HepG2 (cell line): ENCODE measurements at regions not wholly inside any gene's neighbourhood (a gene's known extent, or its start where the extent isn't known, plus 50 kb on each side); places are given as distances from the start of the nearest gene placed in this dataset.

ENCODE experiments used
- ATAC-seq: fragments of 200-7000 bp; cut with Tn5 transposase; 3 replicates; pipeline ENCODE4 v1.9.1; 2020; ENCODE audit warnings: mild to moderate bottlenecking, moderate library complexity
- BruUV-seq: library from RNA; stranded (reverse); fragments of 400-500 nt; replicated peaks from 2 replicates; lab custom pipeline; 2021; lab: Mats Ljungman, UMichigan
- CTCF ChIA-PET: fragments of 300-600 bp; formaldehyde crosslinking; extraction: SDS; loops from one replicate; lab custom pipeline; 2021; ENCODE audit warnings: low total read pairs, inconsistent platforms, low intra/inter-chr PET ratio; lab: Yijun Ruan, JAX
- POLR2A ChIA-PET: fragments of 350-600 bp; sonication (Branson Sonifier 250); formaldehyde crosslinking; loops from one replicate; lab custom pipeline; 2020; ENCODE audit warnings: antibody characterized with exemption, inconsistent platforms; lab: Yijun Ruan, JAX
- DNase-seq: peaks from one replicate; pipeline ENCODE4 v3.0.0-alpha.2; 2015; ENCODE audit warnings: low spot score
- FAIRE-seq: peaks from 3 replicates; lab custom pipeline; 2011; peaks lifted over from hg19 to GRCh38; lab: Jason Lieb, UNC
- H2AFZ ChIP-seq: one replicate; pipeline ENCODE4 v1.6.1; 2011; ENCODE audit warnings: low read length, inconsistent platforms
- H3K27ac ChIP-seq: fragments of 300-600 bp; 3 replicates; pipeline ENCODE4 v1.8.0; 2011; ENCODE audit warnings: mixed run types, mild to moderate bottlenecking, mixed read lengths, low read length, inconsistent platforms; ENCODE audit not compliant: insufficient read depth; ENCODE audit errors: extremely low read length
- H3K27me3 ChIP-seq, 2 experiments: fragments of 200-600 bp in 1 of 2; 2 replicates in 1 of 2; 3 replicates in 1 of 2; pipeline versions ENCODE4 v1.6.0 to v1.8.0; 2011; ENCODE audit warnings: low read length in 2 of 2, mild to moderate bottlenecking in 2 of 2, moderate library complexity in 2 of 2, inconsistent platforms in 1 of 2; ENCODE audit not compliant: insufficient read depth in 2 of 2, control insufficient read depth in 1 of 2
- H3K36me3 ChIP-seq, 2 experiments: fragments of 200-600 bp in 1 of 2; replicated peaks in 1 of 2; 2 replicates in 1 of 2; 3 replicates in 1 of 2; pipeline versions ENCODE4 v1.5.1 to v1.8.0; 2011; ENCODE audit warnings: low read length in 2 of 2, inconsistent platforms in 1 of 2; ENCODE audit not compliant: insufficient read depth in 2 of 2, control insufficient read depth in 1 of 2
- H3K4me1 ChIP-seq: 2 replicates; pipeline ENCODE4 v1.5.1; 2012; ENCODE audit warnings: low read length, inconsistent platforms; ENCODE audit not compliant: insufficient read depth
- H3K4me2 ChIP-seq: 2 replicates; pipeline ENCODE4 v1.6.0; 2011; ENCODE audit warnings: low read depth, low read length, inconsistent platforms
- H3K4me3 ChIP-seq, 3 experiments: fragments of 200-600 bp in 1 of 3; sonication (generic), shearing (Covaris generic) in 1 of 3; replicated peaks in 1 of 3; 2 replicates each; pipeline ENCODE4 v1.5.1; 2011 to 2016; ENCODE audit warnings: low read length in 3 of 3, inconsistent platforms in 2 of 3, low read depth in 2 of 3, mild to moderate bottlenecking in 2 of 3, control low read depth in 1 of 3, mixed read lengths in 1 of 3; ENCODE audit not compliant: insufficient read depth in 1 of 3
- H3K79me2 ChIP-seq: one replicate; pipeline ENCODE4 v1.6.1; 2011; ENCODE audit warnings: low read length, inconsistent platforms; ENCODE audit not compliant: insufficient read depth
- H3K9ac ChIP-seq: 2 replicates; pipeline ENCODE4 v1.6.0; 2011; ENCODE audit warnings: mild to moderate bottlenecking, low read depth, low read length, inconsistent platforms; ENCODE audit not compliant: insufficient read depth
- H3K9me3 ChIP-seq: 2 replicates; pipeline ENCODE4 v1.5.1; 2012; ENCODE audit warnings: mild to moderate bottlenecking, low read length
- H4K20me1 ChIP-seq: 2 replicates; pipeline ENCODE4 v1.6.0; 2011; ENCODE audit warnings: inconsistent platforms, mild to moderate bottlenecking, low read length, moderate library complexity; ENCODE audit not compliant: insufficient read depth
- CEBPB ChIP-seq: IDR thresholded peaks from 2 replicates; pipeline ENCODE4 v1.6.1; 2011; ENCODE audit warnings: low read depth, low read length, improper control_type of control experiment, borderline replicate concordance
- KDM5B ChIP-seq: sonication (generic); formaldehyde crosslinking; IDR thresholded peaks from 2 replicates; pipeline ENCODE4 v1.4.0; 2020; ENCODE audit warnings: missing genetic modification reagents, mild to moderate bottlenecking, borderline replicate concordance
- MAZ ChIP-seq, 2 experiments: sonication (generic) in 1 of 2; formaldehyde crosslinking in 1 of 2; IDR thresholded peaks; 2 replicates each; pipeline versions ENCODE4 v1.5.0 to v1.6.1; 2012 to 2020; ENCODE audit warnings: low read depth in 2 of 2, mild to moderate bottlenecking in 2 of 2, borderline replicate concordance in 1 of 2, improper control_type of control experiment in 1 of 2, low read length in 1 of 2, missing genetic modification reagents in 1 of 2, moderate library complexity in 1 of 2
- NFATC3 ChIP-seq: sonication (generic); formaldehyde crosslinking; IDR thresholded peaks from 2 replicates; pipeline ENCODE4 v1.5.1; 2020; ENCODE audit warnings: mild to moderate bottlenecking, missing genetic modification reagents
- RBAK ChIP-seq: sonication (generic); formaldehyde crosslinking; IDR thresholded peaks from 2 replicates; pipeline ENCODE4 v1.5.1; 2020; ENCODE audit warnings: mild to moderate bottlenecking, missing genetic modification reagents
- TARDBP ChIP-seq: sonication (generic); formaldehyde crosslinking; IDR thresholded peaks from 2 replicates; pipeline ENCODE4 v1.8.0; 2022; ENCODE audit warnings: mild to moderate bottlenecking, missing genetic modification reagents
- ZBTB20 ChIP-seq: sonication (generic); formaldehyde crosslinking; IDR thresholded peaks from 2 replicates; pipeline ENCODE4 v1.8.1; 2023; ENCODE audit warnings: missing genetic modification reagents, low read depth, mild to moderate bottlenecking, borderline replicate concordance
- ZKSCAN8 ChIP-seq: IDR thresholded peaks from 2 replicates; pipeline ENCODE4 v1.6.1; 2016; ENCODE audit warnings: borderline replicate concordance, missing genetic modification reagents, missing compliant biosample characterization
- ZNF207 ChIP-seq: fragments of 450-650 bp; IDR thresholded peaks from 2 replicates; pipeline ENCODE4 v1.6.1; 2016; ENCODE audit warnings: antibody characterized with exemption, borderline replicate concordance
- ZNF703 ChIP-seq: sonication (generic); formaldehyde crosslinking; IDR thresholded peaks from 2 replicates; pipeline ENCODE4 v1.5.1; 2020; ENCODE audit warnings: missing genetic modification reagents, mild to moderate bottlenecking, moderate library complexity, borderline replicate concordance
- WGBS: methylation state at CpG from one replicate; pipeline ENCODE4 v1.1.6; 2017; ENCODE audit warnings: low lambda C conversion rate; 5-methylcytosine and 5-hydroxymethylcytosine counted together
- in situ Hi-C: cut with HindIII; loops from 2 replicates; pipeline ENCODE4 v1.10.0; 2017; ENCODE audit warnings: low pct_unique_long_range_greater_than_20kb; ENCODE audit not compliant: extremely low pct_ligation_motif_present
- intact Hi-C: fragments of 100-400 bp; cut with micrococcal nuclease; formaldehyde crosslinking; loops from one replicate; pipeline ENCODE4 v1.10.0; 2022; ENCODE audit not compliant: unreplicated experiment
- TF ChIP-seq, protein P1 (sequence below): sonication (generic); formaldehyde crosslinking; IDR thresholded peaks from 2 replicates; pipeline ENCODE4 v1.8.1; 2023; ENCODE audit warnings: mild to moderate bottlenecking, missing genetic modification reagents, borderline replicate concordance
- TF ChIP-seq, protein P2 (sequence below): sonication (generic); formaldehyde crosslinking; IDR thresholded peaks from 2 replicates; pipeline ENCODE4 v1.4.0; 2020; ENCODE audit warnings: missing genetic modification reagents, borderline replicate concordance
- TF ChIP-seq, protein P3 (sequence below): IDR thresholded peaks from 2 replicates; pipeline ENCODE4 v1.6.1; 2016; ENCODE audit warnings: missing compliant biosample characterization, missing genetic modification reagents, borderline replicate concordance

DNA sequence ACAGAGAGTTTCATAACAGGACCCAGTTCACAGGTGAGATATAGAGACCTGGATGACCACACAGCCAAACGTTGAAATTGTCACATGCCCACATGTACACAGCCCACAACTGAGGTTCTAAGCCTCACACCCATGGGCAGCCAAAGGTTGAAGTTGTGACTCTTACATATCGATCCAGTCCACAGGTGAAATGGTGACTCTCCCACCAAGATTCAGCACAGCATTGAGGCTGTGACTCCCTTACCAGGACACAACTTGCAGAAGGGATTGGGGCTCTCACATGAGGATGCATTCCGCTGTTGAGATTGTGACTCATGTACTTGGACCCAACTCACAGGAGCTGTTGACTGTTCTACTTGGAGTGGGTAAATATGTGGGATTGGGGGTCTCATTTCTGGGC is 1836.4 kb downstream of the TP53TG3F start:
- H3K27me3 ChIP-seq = no peaks in the 10 kb centered on the region
- H3K4me1 ChIP-seq = no peaks in the 10 kb centered on the region
- CTCF ChIA-PET = no interaction called here
- ATAC-seq (no peak), DNase-seq (no peak), FAIRE-seq (no peak)
- H3K36me3 ChIP-seq = no peaks in the 10 kb centered on the region
- no peak overlapping the region for H3K9ac ChIP-seq
- no peaks in the 10 kb centered on the region for H4K20me1 ChIP-seq
- H3K9me3 ChIP-seq = peaks cover 70% of the 10 kb centered on the region
- no peaks in the 10 kb centered on the region for H3K79me2 ChIP-seq
- BruUV-seq = no TSS peak
- intact Hi-C loops = no loop called here
- no peak overlapping the region for H3K4me2 ChIP-seq
- TF ChIP-seq ZNF207 (no peak), NFATC3 (no peak), ZNF703 (CRISPR knock-in tag) (no peak), CEBPB (no peak), KDM5B (CRISPR knock-in tag) (no peak), RBAK (no peak), MAZ (IDR thresholded peaks at IDR 0.05; ENCODE audit: borderline replicate concordance, low read depth, low read length) (no peak), MAZ (CRISPR knock-in tag; IDR thresholded peaks at IDR 0.05; ENCODE audit: low read depth) (no peak), ZBTB20 (CRISPR knock-in tag) (no peak), TARDBP (no peak), ZKSCAN8 (CRISPR knock-in tag) (no peak)
- TF ChIP-seq, protein P1, sequence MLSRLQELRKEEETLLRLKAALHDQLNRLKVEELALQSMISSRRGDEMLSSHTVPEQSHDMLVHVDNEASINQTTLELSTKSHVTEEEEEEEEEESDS (CRISPR knock-in tag) = no peak
- TF ChIP-seq, protein P2, sequence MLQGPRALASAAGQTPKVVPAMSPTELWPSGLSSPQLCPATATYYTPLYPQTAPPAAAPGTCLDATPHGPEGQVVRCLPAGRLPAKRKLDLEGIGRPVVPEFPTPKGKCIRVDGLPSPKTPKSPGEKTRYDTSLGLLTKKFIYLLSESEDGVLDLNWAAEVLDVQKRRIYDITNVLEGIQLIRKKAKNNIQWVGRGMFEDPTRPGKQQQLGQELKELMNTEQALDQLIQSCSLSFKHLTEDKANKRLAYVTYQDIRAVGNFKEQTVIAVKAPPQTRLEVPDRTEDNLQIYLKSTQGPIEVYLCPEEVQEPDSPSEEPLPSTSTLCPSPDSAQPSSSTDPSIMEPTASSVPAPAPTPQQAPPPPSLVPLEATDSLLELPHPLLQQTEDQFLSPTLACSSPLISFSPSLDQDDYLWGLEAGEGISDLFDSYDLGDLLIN (CRISPR knock-in tag) = no peak
- TF ChIP-seq, protein P3, sequence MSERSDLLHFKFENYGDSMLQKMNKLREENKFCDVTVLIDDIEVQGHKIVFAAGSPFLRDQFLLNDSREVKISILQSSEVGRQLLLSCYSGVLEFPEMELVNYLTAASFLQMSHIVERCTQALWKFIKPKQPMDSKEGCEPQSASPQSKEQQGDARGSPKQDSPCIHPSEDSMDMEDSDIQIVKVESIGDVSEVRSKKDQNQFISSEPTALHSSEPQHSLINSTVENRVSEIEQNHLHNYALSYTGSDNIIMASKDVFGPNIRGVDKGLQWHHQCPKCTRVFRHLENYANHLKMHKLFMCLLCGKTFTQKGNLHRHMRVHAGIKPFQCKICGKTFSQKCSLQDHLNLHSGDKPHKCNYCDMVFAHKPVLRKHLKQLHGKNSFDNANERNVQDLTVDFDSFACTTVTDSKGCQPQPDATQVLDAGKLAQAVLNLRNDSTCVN = no peak
- in situ Hi-C loops = no loop called here
- POLR2A ChIA-PET = no interaction called here
- no peak overlapping the region for H2AFZ ChIP-seq
- 7% methylated on average over 2 of the region's 3 CpGs for WGBS
- H3K27ac ChIP-seq = no peak overlapping the region
- no peak overlapping the region for H3K4me3 ChIP-seq
